LHCN-M2 (cell line): ENCODE measurements at regions not wholly inside any gene's neighbourhood (a gene's known extent, or its start where the extent isn't known, plus 50 kb on each side); places are given as distances from the start of the nearest gene placed in this dataset.
"Not testable (repeated sequence)": the region's sequence is repeated elsewhere in the genome, so short reads cannot be mapped to it uniquely, and the experiment has no call there.

Source experiments
- DNase-seq: peaks from one replicate; pipeline ENCODE4 v3.0.0-alpha.2; 2012; ENCODE audit warnings: low read depth

DNA sequence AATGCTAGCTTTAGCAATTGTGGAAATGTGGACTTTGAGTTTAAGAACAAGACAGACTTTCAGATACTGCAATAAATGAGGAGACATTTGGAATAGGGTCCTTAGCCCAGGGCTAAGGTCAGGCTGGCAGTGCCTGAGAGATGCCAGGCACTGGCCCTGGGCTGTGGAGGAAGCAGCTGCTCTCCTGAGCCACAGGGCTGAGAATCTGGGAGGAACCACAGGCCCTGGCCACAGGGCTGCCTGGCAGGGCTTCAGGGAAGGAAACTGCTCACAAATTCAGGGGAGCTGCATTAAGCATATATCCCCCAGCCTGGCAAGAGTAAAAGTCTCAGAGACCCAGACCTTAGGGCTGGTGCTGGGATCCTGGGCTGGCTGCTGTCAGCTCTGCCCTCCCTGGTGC lies 305.1 kb downstream of the RPIA start:
- not testable (repeated sequence) for DNase-seq

DNA sequence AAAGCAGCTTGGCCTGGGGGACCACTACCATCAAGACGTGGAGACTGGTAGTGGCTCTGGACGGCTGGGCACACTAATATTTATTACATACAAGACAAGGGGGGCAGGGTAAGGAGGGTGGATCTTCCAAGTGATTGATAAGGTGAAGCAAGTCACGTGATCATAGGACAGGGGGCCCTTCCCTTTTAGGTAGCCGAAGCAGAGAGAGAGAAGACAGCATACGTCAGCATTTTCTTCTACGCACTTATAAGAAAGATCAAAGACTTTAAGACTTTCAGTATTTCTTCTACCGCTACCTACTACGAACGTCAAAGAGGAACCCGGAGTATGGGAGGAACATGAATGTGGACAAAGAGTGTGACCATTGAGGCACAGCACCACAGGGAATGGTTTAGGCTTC lies 307.9 kb downstream of the RPIA start:
- no peak for DNase-seq

DNA sequence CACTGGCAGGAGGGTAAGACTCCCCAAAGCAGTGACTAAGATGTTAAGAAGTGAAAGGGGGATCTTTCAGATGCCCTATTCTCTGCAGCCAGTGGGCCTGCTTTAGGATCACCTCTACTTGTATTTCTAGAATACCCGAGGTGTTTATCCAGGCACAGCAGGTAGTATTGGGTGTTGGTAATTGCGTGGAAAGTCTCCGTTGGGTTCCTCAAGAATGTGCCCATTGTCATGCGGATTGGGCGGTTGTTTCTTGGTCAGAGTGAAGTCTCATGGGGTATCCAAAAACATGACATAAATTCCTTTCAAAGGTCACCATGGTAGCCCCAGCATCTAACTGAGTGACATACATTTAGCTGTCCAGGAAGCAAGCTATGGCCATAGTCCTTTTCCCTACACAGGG lies 308.8 kb downstream of the RPIA start:
- DNase-seq, result no peak

DNA sequence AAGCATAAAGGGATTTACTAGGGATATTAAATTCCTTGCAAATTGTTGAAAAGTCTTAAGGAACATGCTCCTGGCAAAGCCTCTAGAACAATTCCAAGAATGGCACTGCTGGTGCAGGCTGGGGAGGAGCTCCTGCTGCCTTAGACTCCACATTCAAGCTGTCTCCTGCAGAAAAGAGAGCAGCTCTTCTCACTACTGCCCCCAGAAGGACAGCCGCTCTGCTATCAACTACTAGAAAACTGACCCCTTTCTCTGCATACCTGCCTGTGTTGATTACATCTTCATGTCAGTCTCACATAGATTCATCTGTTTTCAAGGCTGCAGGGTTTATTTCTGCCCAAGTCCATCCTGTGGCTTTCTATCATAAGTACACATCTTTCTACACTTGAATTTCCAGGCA lies 312.8 kb downstream of the RPIA start:
- not testable (repeated sequence) for DNase-seq

DNA sequence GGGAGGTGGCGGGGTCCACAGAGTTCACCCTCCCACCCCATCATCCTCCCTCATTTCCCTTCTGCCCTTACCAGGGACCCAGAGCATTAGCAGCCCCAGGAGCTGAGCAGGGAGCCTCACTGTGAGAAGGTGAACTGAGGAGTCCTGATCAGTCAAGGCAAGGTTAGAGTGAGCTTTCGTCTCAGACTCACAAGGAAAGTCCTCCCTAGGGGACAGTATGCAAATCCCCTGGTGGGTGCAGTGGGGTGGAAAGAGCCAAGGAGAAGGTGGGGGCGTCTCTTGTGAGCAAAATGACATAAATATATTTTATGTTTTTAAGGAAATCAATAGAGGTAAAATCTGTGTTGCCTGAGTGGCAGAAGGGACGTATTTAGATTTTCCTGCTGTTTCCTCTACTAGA lies 329.1 kb downstream of the RPIA start:
- DNase-seq, result not testable (repeated sequence)

DNA sequence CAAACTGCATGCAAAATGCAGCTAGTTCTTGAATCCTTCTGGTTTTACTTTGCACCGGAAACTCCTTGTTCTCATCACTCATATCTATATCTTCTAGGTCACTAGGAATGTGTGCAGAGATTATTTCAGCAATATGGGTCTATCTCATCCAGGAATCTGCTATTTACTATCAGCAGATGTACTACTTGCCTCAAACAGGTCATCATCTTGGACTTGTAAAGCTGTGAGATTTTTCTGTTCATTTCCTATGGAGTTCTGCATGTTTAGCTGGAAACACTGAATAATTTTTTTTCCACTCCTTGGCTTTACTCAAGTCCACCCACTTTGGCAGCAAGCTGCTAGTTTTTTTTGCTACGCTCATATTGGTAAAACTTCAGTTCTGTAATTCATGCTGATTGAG lies 334.8 kb downstream of the RPIA start:
- not testable (repeated sequence) for DNase-seq

DNA sequence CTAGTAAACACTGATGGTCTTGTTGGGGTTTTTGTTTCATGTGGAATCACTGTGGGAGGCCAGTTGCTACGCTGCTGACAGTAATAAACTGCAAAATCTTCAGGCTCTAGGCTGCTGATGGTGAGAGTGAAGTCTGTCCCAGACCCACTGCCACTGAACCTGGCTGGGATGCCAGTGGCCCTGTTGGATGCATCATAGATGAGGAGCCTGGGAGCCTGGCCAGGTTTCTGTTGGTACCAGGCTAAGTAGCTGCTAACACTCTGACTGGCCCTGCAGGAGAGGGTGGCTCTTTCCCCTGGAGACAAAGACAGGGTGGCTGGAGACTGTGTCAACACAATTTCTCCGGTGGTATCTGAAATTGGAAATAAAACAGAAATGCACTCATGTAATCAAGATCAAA lies 335.6 kb downstream of the RPIA start:
- DNase-seq, result not testable (repeated sequence)

DNA sequence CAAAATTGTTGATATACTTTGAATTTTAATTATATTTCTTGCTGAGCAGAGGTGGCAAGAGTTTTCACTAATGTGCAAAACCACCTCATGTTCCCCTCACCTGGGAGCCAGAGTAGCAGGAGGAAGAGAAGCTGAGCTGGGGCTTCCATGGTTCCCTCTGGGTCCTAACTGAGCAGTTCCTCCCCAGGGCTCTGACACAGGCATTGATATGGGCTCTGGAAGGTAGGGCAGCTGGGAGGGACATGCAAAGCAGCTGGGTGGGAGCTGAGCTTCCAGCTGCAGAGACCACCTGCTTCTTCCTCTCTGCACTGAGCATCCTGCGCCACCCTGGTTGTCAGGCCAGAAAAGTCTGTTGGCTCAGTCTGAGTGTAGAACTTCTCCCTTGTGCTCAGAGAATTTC lies 336.1 kb downstream of the RPIA start:
- not testable (repeated sequence) for DNase-seq

DNA sequence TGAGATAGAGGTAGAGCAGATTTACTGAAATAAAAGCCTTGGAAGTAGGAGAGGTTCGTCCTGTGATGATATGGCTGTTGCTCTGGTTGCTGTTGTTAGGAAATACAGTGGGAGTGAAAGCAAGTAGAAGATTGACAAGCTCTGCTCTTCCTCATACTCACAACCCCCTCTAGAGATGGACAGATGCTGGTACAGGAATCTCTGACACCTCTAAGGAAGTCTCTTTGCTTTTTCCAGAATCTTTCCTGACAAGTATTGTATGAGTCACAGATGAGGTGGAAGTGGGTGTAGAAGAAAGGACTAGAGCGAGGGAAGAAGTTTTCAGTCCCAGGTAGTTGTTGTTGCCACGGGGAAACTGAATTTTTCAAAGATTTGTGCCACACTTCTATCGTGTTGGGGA lies 337.8 kb downstream of the RPIA start:
- DNase-seq, result not testable (repeated sequence)

DNA sequence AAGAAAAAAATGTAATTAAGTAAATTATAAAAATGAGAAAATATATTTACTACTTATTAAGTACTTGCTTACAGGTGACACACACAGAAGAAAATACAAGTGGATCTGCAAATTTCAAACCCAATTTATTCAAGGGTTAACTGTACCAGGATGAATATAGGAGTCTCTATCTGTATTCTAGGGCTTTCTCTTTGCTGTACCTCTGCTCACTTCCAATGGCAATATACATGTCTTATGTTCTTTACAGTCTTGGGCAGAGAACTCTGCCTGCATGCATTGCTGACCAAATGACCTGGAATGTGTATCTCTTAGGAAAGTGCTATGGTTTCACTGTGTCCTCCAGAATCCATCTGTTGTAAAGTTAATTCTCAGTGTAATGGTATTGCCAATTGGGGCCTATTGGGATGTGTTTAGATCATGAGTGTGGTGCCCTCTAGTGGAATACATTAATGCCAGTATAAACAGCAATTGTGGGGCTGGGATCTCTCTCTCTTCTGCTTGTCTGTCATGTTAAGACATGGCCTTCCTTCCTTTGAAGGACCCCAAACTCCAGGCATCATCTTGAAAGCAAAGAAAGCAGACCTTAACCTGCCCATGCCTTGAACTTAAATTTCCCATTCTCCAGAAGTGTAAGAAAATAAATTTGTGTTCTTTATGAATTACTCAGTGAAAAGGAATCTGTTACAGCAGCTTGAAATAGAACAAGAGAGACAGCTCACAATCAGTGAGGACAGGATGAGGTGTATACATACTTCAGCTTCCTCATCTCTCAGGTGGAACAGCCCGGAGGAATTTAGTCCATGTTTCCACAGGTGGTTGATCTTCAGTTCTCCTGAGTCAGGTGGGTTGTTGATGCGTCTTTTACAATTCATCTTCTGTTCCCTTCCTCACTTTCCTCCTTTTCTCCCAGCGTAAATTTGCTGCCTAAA lies 356.9 kb downstream of the RPIA start:
- DNase-seq, result peak; percentile 5

DNA sequence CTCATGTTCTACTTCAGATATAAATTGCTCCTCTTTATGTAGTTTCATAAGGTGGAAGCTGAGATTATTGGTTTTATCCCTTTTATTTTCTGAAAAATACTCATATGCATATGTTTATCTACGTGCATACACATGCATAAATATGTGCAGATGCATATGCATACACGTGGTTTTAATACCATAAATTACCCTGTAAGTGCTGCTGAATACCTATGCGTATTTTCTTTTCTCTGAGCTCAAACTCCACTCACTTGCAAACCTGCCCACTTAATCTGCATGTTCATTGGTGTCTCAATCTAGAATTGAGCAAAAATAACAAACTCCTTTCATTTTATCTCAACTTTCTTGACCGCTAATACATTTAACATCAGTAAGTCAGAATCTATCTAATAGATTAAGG lies 367.1 kb downstream of the RPIA start:
- not testable (repeated sequence) for DNase-seq

DNA sequence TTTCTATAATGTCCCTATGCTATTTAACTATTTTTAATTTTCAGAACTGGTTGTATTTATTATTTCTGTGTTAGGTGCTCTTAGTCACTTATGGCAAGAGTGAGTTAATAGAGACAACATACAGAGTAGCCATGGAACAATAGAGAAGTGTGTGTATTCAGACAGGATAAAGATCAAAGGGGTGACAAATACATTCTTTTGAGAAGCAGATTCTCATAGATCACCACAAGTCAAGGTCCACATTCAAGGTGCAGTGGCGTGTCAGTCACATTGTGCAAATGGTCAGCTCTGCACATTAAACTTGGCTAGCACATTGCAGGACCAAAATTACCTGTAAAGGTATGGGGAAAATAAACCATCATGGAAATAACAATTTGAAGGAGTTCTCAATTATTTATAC lies 369.7 kb downstream of the RPIA start:
- DNase-seq, result not testable (repeated sequence)

DNA sequence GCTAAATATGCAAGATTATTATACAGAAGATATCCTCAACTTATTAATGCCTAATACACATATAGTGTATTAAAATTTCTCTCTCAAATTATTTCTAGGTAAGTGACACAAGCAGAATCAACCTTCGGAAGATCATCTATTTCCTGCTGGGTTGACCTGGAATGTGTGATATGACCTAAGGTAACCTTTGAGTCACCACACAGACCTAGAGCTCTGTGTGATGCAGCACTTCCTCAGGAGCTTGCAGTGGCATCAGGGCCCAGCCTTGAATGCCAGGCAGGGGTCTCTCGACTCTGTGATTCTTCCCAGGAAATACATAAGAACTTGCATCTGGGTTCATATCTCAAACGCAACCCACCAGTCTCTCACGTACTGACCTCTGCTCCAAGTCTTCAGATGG lies 385.3 kb downstream of the RPIA start:
- DNase-seq, result not testable (repeated sequence)

DNA sequence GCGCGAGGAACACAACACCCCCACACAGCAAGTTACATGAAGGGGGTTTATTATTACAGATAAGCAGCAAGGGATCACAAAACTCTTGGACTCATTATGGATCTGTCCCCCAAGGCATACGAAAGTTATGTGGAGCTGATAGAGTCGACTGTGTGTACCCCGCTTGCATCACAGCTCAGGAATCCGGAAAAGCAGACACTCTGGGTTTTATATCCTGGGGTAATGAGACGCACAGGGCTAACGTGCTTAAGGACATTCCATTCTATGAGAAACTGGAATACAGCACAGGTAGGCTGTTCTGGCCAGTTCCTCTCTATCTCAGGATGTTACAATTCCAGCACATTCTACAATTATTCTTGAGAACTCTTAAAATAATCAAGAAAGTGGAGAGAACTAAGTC lies 401.4 kb downstream of the RPIA start:
- not testable (repeated sequence) for DNase-seq

DNA sequence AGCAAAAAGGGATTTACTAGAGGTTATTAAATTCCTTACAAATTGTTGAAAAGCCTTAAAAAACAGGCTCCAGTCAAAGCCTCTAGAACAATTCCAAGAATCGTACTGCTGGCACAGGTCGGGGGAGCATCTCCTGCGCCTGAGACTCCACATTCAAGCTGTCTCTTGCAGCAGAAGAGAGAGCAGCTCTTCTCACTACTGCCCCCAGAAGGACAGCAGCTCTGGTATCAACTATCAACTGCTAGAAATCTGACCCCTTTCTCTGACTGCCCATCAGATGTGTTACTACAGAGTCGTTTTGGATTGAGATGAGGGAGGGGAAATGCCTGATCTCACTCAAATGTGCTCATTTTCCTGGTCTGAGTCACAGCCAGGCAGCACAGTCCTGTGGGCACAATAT lies 403.6 kb downstream of the RPIA start:
- not testable (repeated sequence) for DNase-seq

DNA sequence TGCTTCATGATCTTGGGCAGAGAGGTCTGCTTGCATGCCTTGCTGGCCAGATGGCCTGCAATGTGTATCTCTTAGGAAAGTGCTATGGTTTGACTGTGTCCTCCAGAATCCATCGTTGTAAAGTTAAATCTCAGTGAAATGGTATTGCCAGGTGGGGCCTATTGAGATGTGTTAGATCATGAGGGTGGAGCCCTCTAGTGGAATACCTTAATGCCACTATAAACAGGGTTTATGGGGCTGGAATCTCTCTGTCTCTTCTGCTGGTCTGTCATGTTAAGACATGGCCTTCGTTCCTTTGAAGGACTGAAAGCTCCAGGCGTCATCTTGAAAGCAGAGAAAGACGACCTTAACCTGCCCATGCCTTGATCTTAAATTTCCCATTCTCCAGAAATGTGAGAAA lies 411.1 kb downstream of the RPIA start:
- not testable (repeated sequence) for DNase-seq

DNA sequence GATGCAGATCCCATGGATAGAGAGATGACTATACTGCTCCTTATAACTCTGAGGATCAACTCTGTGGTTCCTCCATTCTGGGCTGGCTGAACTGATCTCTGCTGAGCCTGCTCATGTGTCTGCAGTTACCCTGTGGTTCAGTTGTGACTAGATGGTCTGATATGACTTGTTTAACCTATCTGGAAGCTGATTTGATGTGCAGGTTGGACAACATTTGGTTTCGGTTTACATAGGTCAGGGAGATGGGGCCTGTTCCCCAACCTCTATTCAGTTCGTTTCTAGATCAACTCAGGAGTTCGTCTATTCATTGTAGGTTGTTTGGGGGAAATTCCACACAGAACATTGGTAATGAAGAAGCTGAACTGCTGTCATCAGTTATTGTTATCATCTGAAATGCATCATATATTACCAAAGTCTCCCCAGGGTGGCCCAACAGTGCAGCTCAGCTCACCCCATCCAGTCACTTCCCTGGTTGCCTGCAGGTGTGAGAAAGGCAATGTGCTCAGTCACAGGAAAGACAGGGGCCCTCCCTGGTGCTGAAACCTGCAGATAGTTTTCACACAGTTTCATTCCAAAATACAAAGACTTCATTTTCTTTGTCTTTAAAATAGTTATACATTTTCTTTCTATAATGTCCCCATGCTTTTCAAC lies 415.0 kb downstream of the RPIA start:
- not testable (repeated sequence) for DNase-seq

DNA sequence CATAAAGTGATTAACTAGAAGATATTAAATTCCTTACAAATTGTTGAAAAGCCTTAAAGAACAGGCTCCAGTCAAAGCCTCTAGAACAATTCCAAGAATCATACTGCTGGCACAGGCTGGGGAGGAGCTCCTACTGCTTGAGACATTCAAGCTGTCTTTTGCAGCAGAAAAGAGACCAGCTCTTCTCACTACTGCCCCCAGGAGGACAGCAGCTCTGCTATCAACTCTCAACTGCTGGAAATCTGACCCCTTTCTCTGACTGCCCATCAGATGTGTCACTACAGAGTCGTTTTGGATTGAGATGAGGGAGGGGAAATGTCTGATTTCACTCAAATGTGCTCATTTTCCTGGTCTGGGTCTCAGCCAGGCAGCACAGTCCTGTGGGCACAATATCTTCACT lies 421.0 kb downstream of the RPIA start:
- not testable (repeated sequence) for DNase-seq

DNA sequence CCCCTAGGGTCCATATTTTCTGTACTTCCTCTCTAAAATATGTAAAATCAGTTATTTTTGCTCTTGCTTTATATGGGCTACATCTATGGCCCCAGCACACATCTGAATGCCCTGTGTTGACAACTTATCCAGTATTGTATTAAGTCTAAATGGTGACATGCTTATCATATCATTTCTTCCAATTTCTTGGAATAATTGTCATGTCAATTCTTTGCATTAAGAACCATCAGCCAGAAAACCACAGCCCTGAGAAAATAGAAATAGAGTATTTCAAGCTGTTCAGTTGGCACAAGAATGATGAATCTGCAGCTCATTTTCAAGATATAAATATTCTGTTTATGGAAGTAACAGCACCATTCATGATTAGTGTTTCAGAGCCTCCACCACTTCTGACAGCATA lies 421.8 kb downstream of the RPIA start:
- not testable (repeated sequence) for DNase-seq

DNA sequence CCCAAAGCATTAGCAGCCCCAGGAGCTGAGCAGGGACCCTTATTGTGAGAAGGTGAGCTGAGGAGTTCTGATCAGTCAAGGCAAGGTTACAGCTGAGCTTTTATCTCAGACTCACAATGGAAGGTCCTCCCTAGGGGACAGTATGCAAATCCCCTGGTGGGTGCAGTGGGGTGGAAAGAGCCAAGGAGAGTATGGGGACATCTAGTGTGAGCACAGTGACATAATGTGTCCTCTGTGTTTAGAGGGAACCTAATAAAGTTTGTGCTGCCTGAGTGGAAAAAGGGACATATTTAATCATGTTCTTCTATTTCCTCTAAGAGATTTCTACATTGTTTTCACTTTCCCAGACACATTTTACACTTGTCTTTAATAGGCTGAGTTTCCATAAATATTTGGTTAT lies 438.0 kb downstream of the RPIA start:
- DNase-seq, result not testable (repeated sequence)

DNA sequence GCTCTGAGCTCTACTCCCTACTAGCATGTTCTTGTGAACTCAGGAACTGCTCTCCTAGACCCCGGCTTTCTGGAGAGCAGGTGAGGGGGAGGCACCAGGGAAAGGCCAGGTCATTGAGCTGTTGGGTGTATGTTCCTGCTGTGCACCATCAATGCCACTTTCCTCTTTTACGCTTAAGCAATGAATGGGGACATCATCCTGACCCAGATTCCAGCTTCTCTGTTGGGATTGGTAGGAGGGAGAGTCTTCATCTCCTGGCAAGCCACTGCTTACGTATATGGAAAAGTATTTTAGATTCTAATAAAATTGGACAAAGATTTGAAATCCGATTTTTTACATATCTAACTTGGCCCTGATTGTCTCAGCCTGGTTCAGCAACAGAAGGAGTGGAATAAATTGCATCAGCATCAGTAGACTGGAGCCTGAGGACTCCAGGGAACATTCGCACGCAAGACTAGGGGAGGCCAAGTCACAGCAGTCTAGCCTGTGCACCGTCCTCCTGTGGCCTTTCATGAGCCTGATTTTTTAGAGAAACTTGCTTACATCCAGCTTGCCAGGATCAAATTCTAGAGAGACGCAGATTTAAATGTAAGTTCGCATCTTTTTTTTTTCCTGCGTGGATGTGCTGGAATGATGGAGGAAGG lies 439.3 kb downstream of the RPIA start:
- DNase-seq, result not testable (repeated sequence)

DNA sequence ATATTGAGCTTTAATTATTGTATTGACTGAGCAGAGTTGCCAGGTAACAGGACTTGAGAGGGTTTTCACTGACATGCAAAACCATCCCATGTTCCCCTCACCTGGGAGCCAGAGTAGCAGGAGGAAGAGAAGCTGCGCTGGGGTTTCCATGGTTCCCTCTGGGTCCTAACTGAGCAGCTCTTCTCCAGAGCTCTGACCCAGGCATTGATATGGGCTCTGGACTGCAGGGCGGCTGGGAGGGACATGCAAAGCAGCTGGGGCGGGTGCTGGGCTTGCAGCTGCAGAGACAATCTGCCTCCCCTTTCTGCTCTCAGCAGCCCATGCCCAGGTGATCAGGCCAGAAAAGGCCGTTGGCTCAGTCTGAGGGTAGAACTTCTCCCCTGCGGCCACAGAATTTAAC lies 451.5 kb downstream of the RPIA start:
- not testable (repeated sequence) for DNase-seq
